Transverse colon (tissue), 3 donors: ENCODE measurements at regions not wholly inside any gene's neighbourhood (a gene's known extent, or its start where the extent isn't known, plus 50 kb on each side); places are given as distances from the start of the nearest gene placed in this dataset.

Experiments
- EP300 ChIP-seq: sonication (generic); formaldehyde crosslinking; IDR thresholded peaks from one replicate; pipeline ENCODE4 v1.6.1; 2017; ENCODE audit warnings: antibody characterized with exemption, low read depth
- POLR2A ChIP-seq: fragments of 450-650 bp; IDR thresholded peaks from one replicate; pipeline ENCODE4 v1.6.1; 2016; ENCODE audit warnings: antibody characterized with exemption, mild to moderate bottlenecking, moderate library complexity
- TF ChIP-seq, protein P1 (sequence below), 5 experiments: fragments of 200-600 bp in 3 of 5; fragments of 450-650 bp in 2 of 5; sonication (generic) in 3 of 5; IDR thresholded peaks; 1 replicate in 2 of 5; 2 replicates in 3 of 5; pipeline ENCODE4 v1.5.1; 2016 to 2017; ENCODE audit warnings: antibody characterized with exemption in 5 of 5, inconsistent platforms in 3 of 5, mild to moderate bottlenecking in 2 of 5, moderate library complexity in 1 of 5

DNA sequence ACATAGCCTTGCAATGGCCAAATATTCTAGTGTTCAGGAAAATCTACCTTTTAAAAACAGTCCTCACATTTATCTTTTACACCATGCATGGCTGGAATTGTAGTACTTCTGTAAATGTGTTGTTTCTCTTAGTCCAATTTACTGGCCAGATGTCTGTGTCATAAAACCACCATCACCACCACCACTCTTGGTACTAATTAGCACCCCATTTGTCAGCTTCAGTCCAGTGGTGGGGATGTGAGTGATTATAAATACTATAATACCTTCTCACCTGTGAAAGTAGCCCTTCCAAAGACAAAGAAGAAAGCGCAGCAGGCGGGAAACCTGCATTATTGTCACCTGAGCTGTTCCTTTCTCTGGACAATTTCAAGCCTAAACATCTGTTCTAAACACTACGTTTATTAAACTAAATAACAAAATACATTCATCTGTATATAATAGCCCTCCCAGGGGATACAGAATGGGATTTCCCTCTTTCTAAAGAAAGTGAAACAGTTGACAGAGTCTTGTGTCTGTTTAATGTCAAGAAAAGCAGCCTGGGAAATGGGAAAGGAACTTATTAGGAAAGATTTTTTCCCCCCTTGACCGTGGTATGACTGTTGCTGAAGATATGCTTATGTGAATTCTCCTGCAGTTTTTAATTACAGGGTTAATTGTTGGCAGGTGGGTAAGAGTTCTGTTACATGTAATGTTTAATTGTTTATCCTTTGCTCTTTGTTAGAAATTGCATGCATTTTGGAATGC lies 144.5 kb upstream of the NUDT12 start:
- TF ChIP-seq EP300 (no peak), POLR2A (no peak)
- TF ChIP-seq, protein P1, sequence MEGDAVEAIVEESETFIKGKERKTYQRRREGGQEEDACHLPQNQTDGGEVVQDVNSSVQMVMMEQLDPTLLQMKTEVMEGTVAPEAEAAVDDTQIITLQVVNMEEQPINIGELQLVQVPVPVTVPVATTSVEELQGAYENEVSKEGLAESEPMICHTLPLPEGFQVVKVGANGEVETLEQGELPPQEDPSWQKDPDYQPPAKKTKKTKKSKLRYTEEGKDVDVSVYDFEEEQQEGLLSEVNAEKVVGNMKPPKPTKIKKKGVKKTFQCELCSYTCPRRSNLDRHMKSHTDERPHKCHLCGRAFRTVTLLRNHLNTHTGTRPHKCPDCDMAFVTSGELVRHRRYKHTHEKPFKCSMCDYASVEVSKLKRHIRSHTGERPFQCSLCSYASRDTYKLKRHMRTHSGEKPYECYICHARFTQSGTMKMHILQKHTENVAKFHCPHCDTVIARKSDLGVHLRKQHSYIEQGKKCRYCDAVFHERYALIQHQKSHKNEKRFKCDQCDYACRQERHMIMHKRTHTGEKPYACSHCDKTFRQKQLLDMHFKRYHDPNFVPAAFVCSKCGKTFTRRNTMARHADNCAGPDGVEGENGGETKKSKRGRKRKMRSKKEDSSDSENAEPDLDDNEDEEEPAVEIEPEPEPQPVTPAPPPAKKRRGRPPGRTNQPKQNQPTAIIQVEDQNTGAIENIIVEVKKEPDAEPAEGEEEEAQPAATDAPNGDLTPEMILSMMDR (IDR thresholded peaks at IDR 0.05): no peak
